AG04449 (cell line): ENCODE measurements at regions not wholly inside any gene's neighbourhood (a gene's known extent, or its start where the extent isn't known, plus 50 kb on each side); places are given as distances from the start of the nearest gene placed in this dataset.

Source experiments
- CTCF ChIA-PET: fragments of 350-600 bp; formaldehyde crosslinking; extraction: SDS; loops from one replicate; lab custom pipeline; 2021; ENCODE audit warnings: antibody characterized with exemption; lab: Yijun Ruan, JAX
- POLR2A ChIA-PET: fragments of 400-600, 350-600 bp; formaldehyde crosslinking; extraction: SDS; loops from one replicate; lab custom pipeline; 2020; ENCODE audit warnings: antibody characterized with exemption, inconsistent platforms; lab: Yijun Ruan, JAX
- DNase-seq: peaks from one replicate; pipeline ENCODE4 v3.0.0-alpha.2; 2010; ENCODE audit warnings: low read depth, low spot score
- H3K4me3 ChIP-seq: 2 replicates; pipeline ENCODE4 v1.5.1; 2011; ENCODE audit warnings: low read depth, mild to moderate bottlenecking, control low read depth, low read length
- CTCF ChIP-seq: IDR thresholded peaks from one replicate; pipeline ENCODE4 v1.5.1; 2011; ENCODE audit warnings: mild to moderate bottlenecking, moderate library complexity, low read length, control low read depth, inconsistent platforms; ENCODE audit not compliant: insufficient read depth; ENCODE audit errors: missing control alignments

- DNase-seq = no peak
- CTCF ChIA-PET = no interaction called here
- TF ChIP-seq CTCF = no peak
- no peak overlapping the region for H3K4me3 ChIP-seq
- POLR2A ChIA-PET = no interaction called here
These were observed 817.3 kb downstream of the DNAJB9 start for GRCh38 chr7:109386959-109387358.

DNA sequence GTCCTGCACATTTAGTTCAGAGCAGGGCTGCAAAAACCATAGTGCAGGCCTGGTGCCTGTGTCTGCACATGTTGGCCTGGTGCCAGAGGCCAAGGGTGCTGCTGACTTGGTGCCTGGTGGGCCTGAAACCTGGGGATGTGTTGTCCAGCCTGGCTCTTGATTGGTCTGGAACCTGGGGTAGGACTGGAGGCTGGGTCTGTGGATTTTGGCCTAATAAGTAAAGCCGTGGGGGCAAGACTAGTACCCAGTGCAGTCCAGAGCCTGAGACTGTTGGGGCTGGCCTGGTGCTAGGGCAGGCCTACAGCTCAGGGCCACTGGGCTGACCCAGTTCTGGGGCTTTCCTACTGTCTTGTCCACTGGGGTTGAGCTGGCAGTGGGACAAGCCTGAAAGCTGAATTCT lies 817.9 kb downstream of the DNAJB9 start:
- no peak overlapping the region for H3K4me3 ChIP-seq
- ChIA-PET CTCF (no interaction called here), POLR2A (no interaction called here)
- DNase-seq = no peak
- no peak for TF ChIP-seq CTCF

GRCh38 chr7:109391240-109391639 lies 821.6 kb downstream of the DNAJB9 start:
- CTCF ChIA-PET = no interaction called here
- TF ChIP-seq CTCF = no peak

DNA sequence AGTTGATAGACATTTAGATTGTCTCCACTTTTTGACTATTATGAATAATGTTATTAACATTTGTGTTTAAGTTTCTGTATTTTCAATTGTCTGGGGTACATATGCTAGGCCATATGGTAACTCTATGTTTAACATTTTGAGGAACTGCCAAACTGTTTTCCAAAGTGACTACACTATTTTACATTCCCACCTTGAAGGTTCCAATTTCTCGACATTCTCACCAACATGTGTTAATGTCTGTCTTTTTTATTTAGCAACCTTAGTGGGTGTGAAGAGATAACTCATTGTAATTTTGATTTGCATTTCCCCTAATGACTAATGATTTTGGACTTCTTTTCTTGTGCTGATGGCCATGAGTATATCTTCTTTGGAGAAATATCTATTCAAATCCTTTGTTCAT lies 832.4 kb downstream of the DNAJB9 start:
- ChIA-PET CTCF (no interaction called here), POLR2A (no interaction called here)
- H3K4me3 ChIP-seq = no peak overlapping the region
- no peak for TF ChIP-seq CTCF
- no peak for DNase-seq

More at GRCh38 chr7:109391240-109391639, 821.6 kb downstream of the DNAJB9 start:
- POLR2A ChIA-PET = no interaction called here
- no peak for DNase-seq
- H3K4me3 ChIP-seq = no peak overlapping the region

GRCh38 chr7:109407756-109408155 lies 838.1 kb downstream of the DNAJB9 start:
- ChIA-PET POLR2A (no interaction called here), CTCF (no interaction called here)
- H3K4me3 ChIP-seq = no peak overlapping the region
- DNase-seq = no peak
- no peak for TF ChIP-seq CTCF

DNA sequence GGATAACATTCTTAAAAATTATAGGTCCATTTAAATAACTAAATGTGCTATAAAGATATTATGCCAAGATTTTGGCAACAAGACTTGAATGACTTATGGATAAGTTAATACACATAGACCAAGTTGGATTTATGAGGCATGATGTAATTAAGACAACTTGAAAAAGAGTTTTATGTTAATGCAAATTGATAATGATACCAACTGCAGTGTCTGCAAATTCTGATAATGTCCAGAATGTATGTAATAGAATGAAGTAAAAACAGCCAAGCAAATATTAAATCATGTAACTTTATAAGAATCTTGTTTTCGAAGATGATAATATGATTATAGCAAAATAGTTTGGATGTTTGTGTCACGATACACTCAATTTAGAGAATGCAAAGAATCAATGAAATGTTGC lies 868.3 kb downstream of the DNAJB9 start:
- ChIA-PET POLR2A (no interaction called here), CTCF (no interaction called here)
- no peak for DNase-seq
- no peak overlapping the region for H3K4me3 ChIP-seq
- TF ChIP-seq CTCF = no peak

DNA sequence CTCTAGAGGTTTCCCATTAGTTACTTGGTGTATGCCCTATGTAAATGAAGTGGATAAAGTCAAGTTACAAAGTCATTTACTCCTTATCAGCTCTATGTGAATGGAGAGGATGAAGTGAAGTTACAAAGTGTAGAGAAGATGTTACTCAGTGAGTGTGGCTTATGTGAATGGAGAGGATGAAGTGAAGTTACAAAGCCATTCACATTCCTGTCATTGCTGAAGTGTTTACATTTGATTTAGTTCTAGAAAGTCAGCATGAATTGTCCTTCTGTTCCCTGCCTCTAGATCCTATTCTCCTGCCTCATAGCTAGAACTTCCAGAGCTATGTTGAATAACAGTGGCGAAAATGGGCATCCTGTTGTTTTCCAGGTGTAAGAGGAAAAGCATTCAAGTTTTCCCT lies 880.1 kb downstream of the DNAJB9 start:
- no peak for TF ChIP-seq CTCF
- CTCF ChIA-PET = no interaction called here
- no peak overlapping the region for H3K4me3 ChIP-seq
- POLR2A ChIA-PET = no interaction called here
- no peak for DNase-seq
